ENCODE measurements at regions not wholly inside any gene's neighbourhood (a gene's known extent, or its start where the extent isn't known, plus 50 kb on each side); places are given as distances from the start of the nearest gene placed in this dataset.

GRCh38 chr5:168198359-168198758, 93.1 kb upstream of the WWC1 start:
- Histone ChIP-seq H3K4me3 (ENCODE audit: low read depth, low read length, poor library complexity, severe bottlenecking) (no peak overlapping the region), H4K20me1 (ENCODE audit: insufficient read depth, low read length) (no peaks in the 10 kb centered on the region), H3K9me2 (ENCODE audit: insufficient read depth, low read length) (no peaks in the 10 kb centered on the region), H3K36me3 (ENCODE audit: insufficient read depth, low read length) (no peaks in the 10 kb centered on the region), H3K4me2 (ENCODE audit: low read length) (no peak overlapping the region), H2AFZ (ENCODE audit: low read length) (no peak overlapping the region), H3K27ac (ENCODE audit: low read depth, low read length, poor library complexity, severe bottlenecking) (no peak overlapping the region), H3K79me2 (ENCODE audit: insufficient read depth, low read depth, low read length) (no peaks in the 10 kb centered on the region), H3K4me1 (ENCODE audit: insufficient read depth, low read length, poor library complexity, severe bottlenecking) (no peaks in the 10 kb centered on the region), H3K9me3 (ENCODE audit: low read length) (no peaks in the 10 kb centered on the region)
- no peak for DNase-seq (ENCODE audit: low spot score)
- no peak for TF ChIP-seq CTCF (conservative IDR thresholded peaks at IDR 0.05; ENCODE audit: low read length)
- no peak for TF ChIP-seq EZH2phosphoT487 (IDR thresholded peaks at IDR 0.05; ENCODE audit: borderline replicate concordance, low read depth, low read length)
- intact Hi-C loops (cut with micrococcal nuclease; ENCODE audit: unreplicated experiment) = no loop called here
- CTCF ChIA-PET (ENCODE audit: unreplicated experiment) = no interaction called here
- POLR2A ChIA-PET = interaction anchor here (1.1 kb wide), 1 partner anchor 13 kb away, joined by 8 read pairs; no protein-coding TSS in a partner anchor
- BruUV-seq (replicated peaks) = no TSS peak

DNA sequence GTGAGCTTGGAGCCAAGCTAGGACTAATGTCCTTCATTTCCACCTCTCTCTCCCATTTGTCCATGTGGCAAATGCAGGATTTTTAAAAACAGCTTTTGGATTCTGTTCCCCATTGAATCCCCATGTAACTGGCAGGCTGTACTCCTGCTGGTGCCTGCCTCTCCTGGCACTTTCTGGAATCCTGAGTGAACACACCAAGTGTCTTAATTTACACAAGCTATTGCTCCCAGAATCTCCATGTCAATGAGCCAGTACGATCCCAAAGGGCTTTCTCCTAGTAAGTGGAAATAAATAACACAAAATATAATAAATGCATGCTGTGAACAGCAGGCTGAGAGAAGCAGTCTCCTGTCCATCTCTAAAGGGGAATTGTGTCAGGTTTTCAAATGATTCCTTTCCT, 88.4 kb upstream of the WWC1 start:
- Histone ChIP-seq H3K9me3 (ENCODE audit: low read length) (no peaks in the 10 kb centered on the region), H3K79me2 (ENCODE audit: insufficient read depth, low read depth, low read length) (no peaks in the 10 kb centered on the region), H3K27ac (ENCODE audit: low read depth, low read length, poor library complexity, severe bottlenecking) (no peak overlapping the region), H3K4me3 (ENCODE audit: low read depth, low read length, poor library complexity, severe bottlenecking) (no peak overlapping the region), H3K9me2 (ENCODE audit: insufficient read depth, low read length) (no peaks in the 10 kb centered on the region), H2AFZ (ENCODE audit: low read length) (no peak overlapping the region), H3K4me2 (ENCODE audit: low read length) (no peak overlapping the region), H3K4me1 (ENCODE audit: insufficient read depth, low read length, poor library complexity, severe bottlenecking) (no peaks in the 10 kb centered on the region), H3K36me3 (ENCODE audit: insufficient read depth, low read length) (no peaks in the 10 kb centered on the region), H4K20me1 (ENCODE audit: insufficient read depth, low read length) (no peaks in the 10 kb centered on the region)
- intact Hi-C loops (cut with micrococcal nuclease; ENCODE audit: unreplicated experiment) = no loop called here
- POLR2A ChIA-PET = interaction anchor here (0.5 kb wide), 1 partner anchor 692 kb away, joined by 3 read pairs; no protein-coding TSS in a partner anchor
- BruUV-seq (replicated peaks) = no TSS peak
- DNase-seq (ENCODE audit: low spot score) = no peak
- TF ChIP-seq EZH2phosphoT487 (IDR thresholded peaks at IDR 0.05; ENCODE audit: borderline replicate concordance, low read depth, low read length) (no peak), CTCF (conservative IDR thresholded peaks at IDR 0.05; ENCODE audit: low read length) (no peak)
- CTCF ChIA-PET (ENCODE audit: unreplicated experiment) = no interaction called here

DNA sequence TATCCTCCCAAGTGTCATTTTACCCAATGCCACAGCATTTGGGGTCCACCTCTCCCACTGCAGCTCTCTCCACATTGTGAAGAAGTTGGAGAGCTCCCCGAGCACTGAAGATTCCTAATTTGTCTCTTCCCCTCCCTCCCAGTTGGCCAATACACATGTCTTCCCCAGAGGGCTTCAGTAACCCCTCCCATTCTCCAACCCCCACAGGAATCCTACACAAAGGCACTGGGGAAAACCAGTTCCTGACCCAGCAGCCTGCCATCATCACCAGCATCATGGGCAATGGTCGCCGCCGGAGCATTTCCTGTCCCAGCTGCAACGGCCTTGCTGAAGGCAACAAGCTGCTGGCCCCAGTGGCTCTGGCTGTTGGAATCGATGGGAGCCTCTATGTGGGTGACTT, 87.3 kb upstream of the WWC1 start:
- H4K20me1 ChIP-seq (ENCODE audit: insufficient read depth, low read length) = no peaks in the 10 kb centered on the region
- no peak overlapping the region for H3K27ac ChIP-seq (ENCODE audit: low read depth, low read length, poor library complexity, severe bottlenecking)
- POLR2A ChIA-PET = interaction anchor here (0.6 kb wide), 1 partner anchor 280 kb away, joined by 4 read pairs; no protein-coding TSS in a partner anchor
- H3K79me2 ChIP-seq (ENCODE audit: insufficient read depth, low read depth, low read length) = no peaks in the 10 kb centered on the region
- no peak overlapping the region for H2AFZ ChIP-seq (ENCODE audit: low read length)
- H3K36me3 ChIP-seq (ENCODE audit: insufficient read depth, low read length) = no peaks in the 10 kb centered on the region
- BruUV-seq (replicated peaks) = no TSS peak
- no peak for DNase-seq (ENCODE audit: low spot score)
- no peaks in the 10 kb centered on the region for H3K9me2 ChIP-seq (ENCODE audit: insufficient read depth, low read length)
- intact Hi-C loops (cut with micrococcal nuclease; ENCODE audit: unreplicated experiment) = no loop called here
- no peak overlapping the region for H3K4me3 ChIP-seq (ENCODE audit: low read depth, low read length, poor library complexity, severe bottlenecking)
- no peak for TF ChIP-seq CTCF (conservative IDR thresholded peaks at IDR 0.05; ENCODE audit: low read length)
- TF ChIP-seq EZH2phosphoT487 (IDR thresholded peaks at IDR 0.05; ENCODE audit: borderline replicate concordance, low read depth, low read length) = no peak
- H3K9me3 ChIP-seq (ENCODE audit: low read length) = no peaks in the 10 kb centered on the region
- H3K4me1 ChIP-seq (ENCODE audit: insufficient read depth, low read length, poor library complexity, severe bottlenecking) = no peaks in the 10 kb centered on the region
- CTCF ChIA-PET (ENCODE audit: unreplicated experiment) = no interaction called here
- H3K4me2 ChIP-seq (ENCODE audit: low read length) = no peak overlapping the region
